ENCODE measurements at regions not wholly inside any gene's neighbourhood (a gene's known extent, or its start where the extent isn't known, plus 50 kb on each side); places are given as distances from the start of the nearest gene placed in this dataset.

DNA sequence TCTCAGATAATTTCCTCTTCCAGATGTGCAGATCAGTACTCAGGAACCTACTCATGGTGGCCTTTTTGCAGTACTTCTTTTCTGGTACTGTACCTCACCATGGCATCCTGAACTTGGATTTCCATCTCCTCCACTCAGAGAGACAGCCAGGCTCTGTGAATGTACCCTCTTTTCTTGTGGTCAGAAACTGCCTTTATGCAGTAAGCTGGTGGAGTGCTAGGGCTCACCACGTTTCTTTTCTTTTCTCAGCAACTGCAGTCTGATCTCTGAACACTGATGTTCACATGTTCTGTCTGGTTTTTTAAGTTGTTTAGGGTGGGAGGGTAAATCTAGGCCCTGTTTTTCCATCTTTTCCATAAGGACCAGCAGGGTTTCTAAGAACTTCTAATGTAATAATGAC, 99.8 kb upstream of the NRXN3 start:
- TF ChIP-seq, protein P1, sequence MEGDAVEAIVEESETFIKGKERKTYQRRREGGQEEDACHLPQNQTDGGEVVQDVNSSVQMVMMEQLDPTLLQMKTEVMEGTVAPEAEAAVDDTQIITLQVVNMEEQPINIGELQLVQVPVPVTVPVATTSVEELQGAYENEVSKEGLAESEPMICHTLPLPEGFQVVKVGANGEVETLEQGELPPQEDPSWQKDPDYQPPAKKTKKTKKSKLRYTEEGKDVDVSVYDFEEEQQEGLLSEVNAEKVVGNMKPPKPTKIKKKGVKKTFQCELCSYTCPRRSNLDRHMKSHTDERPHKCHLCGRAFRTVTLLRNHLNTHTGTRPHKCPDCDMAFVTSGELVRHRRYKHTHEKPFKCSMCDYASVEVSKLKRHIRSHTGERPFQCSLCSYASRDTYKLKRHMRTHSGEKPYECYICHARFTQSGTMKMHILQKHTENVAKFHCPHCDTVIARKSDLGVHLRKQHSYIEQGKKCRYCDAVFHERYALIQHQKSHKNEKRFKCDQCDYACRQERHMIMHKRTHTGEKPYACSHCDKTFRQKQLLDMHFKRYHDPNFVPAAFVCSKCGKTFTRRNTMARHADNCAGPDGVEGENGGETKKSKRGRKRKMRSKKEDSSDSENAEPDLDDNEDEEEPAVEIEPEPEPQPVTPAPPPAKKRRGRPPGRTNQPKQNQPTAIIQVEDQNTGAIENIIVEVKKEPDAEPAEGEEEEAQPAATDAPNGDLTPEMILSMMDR (IDR thresholded peaks at IDR 0.05; ENCODE audit: low read depth, low read length, missing control alignments): no peak
- DNase-seq (ENCODE audit: low read depth): no peak
- in situ Hi-C loops (cut with HindIII; ENCODE audit: low sequenced_read_pairs): no loop called here
- H3K4me3 ChIP-seq (ENCODE audit: low read depth, low read length): no peak overlapping the region

DNA sequence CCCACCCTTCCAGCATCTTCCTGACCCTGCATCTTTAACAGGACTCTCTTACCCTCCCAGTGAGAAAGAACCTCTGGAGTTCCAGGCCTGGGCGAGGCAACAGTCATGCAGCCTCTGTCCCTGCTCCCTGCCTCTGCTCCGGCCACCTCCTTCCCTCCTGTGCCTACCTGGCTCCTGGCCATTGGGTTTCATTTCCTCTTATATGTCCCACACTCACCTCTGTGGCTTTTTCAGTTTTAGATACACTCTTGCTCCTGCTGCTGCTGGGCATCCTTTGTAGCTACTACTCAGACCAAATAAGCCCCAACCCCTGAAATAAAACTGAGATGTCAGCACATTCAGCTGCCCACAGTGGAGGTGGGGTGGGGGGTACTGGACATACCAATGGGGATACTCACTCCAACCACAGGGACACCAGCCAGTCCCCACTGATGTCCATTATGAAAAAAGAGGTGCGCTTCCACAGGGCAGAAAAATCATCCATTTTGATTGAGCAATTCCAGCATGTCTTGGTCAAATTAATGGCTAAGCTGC, 99.1 kb upstream of the NRXN3 start:
- no peak overlapping the region for H3K4me3 ChIP-seq (ENCODE audit: low read depth, low read length)
- TF ChIP-seq, protein P1 (IDR thresholded peaks at IDR 0.05; ENCODE audit: low read depth, low read length, missing control alignments): no peak
- in situ Hi-C loops (cut with HindIII; ENCODE audit: low sequenced_read_pairs): no loop called here
- DNase-seq (ENCODE audit: low read depth): no peak

DNA sequence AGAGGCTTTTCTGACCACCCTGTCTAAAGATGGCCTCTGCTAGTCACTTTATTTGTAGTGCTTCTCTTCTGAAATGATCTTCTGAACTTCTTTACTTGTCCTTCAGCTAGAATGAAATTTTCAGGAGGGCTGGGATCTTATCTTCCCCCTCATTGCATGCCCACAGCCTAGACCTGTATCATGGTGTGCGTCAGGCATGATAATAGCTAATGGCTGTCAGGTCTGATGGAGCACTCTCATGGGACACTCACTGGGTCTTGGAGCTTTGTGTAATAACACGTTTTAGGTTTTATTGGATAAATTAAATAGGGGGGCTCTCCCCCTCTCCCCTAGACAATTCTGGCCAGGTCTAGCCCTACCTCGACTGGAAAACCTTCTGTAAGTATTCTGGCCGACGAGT, 97.1 kb upstream of the NRXN3 start:
- TF ChIP-seq, protein P1 (IDR thresholded peaks at IDR 0.05; ENCODE audit: low read depth, low read length, missing control alignments): no peak
- DNase-seq (ENCODE audit: low read depth): no peak
- in situ Hi-C loops (cut with HindIII; ENCODE audit: low sequenced_read_pairs): no loop called here
- H3K4me3 ChIP-seq (ENCODE audit: low read depth, low read length): no peak overlapping the region

DNA sequence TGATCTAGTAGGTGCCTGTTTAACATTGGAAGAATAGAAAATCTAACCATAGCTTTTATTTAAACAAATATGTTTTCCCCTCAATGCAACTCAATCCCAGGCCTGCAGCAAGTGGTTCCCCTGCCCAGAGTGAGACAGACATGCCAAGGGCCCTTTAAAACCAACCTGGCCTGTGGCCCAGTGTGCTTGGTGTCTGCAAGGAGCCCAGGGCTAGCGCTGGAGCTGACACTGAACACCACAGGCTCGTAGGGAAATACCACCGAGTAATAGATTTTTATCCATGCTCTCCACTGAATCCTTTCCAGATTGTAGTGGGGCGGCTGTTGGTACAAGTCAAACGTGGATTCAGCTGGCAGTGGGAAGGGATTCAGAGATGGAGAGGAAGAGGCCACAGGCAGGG, 95.6 kb upstream of the NRXN3 start:
- TF ChIP-seq, protein P1 (IDR thresholded peaks at IDR 0.05; ENCODE audit: low read depth, low read length, missing control alignments): no peak
- no peak for DNase-seq (ENCODE audit: low read depth)
- no peak overlapping the region for H3K4me3 ChIP-seq (ENCODE audit: low read depth, low read length)
- in situ Hi-C loops (cut with HindIII; ENCODE audit: low sequenced_read_pairs): no loop called here

DNA sequence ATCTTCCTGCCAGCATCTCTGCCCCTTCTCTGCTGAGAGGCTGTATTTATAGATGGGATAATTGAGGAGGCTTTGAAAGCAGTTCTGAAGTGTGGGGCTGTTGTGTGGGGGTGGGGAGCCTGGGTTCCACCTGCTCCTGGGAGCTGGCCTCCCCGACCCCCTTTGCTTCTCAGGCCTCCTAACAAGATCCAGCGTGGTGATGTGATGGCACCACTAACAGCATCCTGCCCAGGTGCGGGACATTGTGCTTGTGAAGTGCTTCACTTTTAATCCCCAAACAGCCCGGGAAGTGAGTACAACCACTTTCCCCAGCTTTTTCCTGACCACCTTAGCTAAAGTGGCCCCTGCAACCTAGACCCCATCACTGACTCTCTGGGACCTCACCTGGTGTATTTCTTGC, 95.1 kb upstream of the NRXN3 start:
- H3K4me3 ChIP-seq (ENCODE audit: low read depth, low read length): no peak overlapping the region
- in situ Hi-C loops (cut with HindIII; ENCODE audit: low sequenced_read_pairs): no loop called here
- no peak for DNase-seq (ENCODE audit: low read depth)
- TF ChIP-seq, protein P1 (IDR thresholded peaks at IDR 0.05; ENCODE audit: low read depth, low read length, missing control alignments): no peak

DNA sequence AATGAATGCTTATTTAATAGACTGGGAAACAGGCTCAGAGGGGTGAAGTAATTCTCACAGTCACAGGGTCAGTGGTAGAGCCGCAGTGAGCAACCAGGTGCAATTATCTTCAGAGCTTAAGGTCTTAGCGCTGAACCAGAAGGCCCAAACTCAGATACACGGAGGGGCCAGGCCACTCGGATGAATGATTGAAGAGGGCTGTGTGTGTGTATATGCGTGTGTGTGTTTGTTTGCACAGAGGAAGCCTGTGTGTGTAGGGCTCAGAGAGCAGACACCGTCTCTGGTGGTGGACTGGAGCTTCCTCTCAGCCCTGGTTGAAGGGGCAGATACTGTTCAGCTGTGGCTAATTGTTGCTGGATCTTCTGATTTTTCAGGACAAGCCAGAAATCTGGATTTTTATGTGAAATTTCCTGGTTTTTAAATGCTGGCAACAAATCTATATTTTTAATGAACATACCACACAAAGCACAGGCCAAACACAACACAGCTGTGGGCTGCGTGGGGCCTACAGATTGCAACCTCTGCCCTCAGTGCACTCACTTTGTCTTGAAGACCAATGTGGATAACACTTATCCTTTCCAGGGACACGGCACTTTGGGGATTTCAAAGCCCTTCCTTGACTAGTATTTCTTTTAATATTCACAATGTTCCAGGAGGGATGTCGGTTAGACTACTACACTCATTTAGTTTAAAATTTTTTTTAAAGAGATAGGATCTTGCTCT, 94.5 kb upstream of the NRXN3 start:
- no peak for DNase-seq (ENCODE audit: low read depth)
- H3K4me3 ChIP-seq (ENCODE audit: low read depth, low read length): no peak overlapping the region
- TF ChIP-seq, protein P1 (IDR thresholded peaks at IDR 0.05; ENCODE audit: low read depth, low read length, missing control alignments): no peak
- in situ Hi-C loops (cut with HindIII; ENCODE audit: low sequenced_read_pairs): no loop called here

Data from astrocyte of the cerebellum (primary cell).